ENCODE measurements at regions not wholly inside any gene's neighbourhood (a gene's known extent, or its start where the extent isn't known, plus 50 kb on each side); places are given as distances from the start of the nearest gene placed in this dataset.
"Not testable (repeated sequence)": the region's sequence is repeated elsewhere in the genome, so short reads cannot be mapped to it uniquely, and the experiment has no call there.

- H3K27ac Mint-ChIP-seq; H3K4me1 Mint-ChIP-seq (ENCODE audit: low read depth); H3K4me3 Mint-ChIP-seq (ENCODE audit: low read depth); DNase-seq (ENCODE audit: low spot score); intact Hi-C loops (cut with micrococcal nuclease); H3K9me3 Mint-ChIP-seq; H3K27me3 Mint-ChIP-seq (ENCODE audit: low read depth); H3K36me3 Mint-ChIP-seq (ENCODE audit: low read depth): not testable (repeated sequence)
Measured at GRCh38 chr4:102397056-102397455, 51.8 kb upstream of the SLC39A8 start.

GRCh38 chr4:102399021-102399420 is 53.7 kb upstream of the SLC39A8 start:
- Mint-ChIP-seq H3K9me3 (no peaks in the 10 kb centered on the region), H3K36me3 (ENCODE audit: low read depth) (no peaks in the 10 kb centered on the region), H3K27me3 (ENCODE audit: low read depth) (peaks cover 6% of the 10 kb centered on the region), H3K4me3 (ENCODE audit: low read depth) (no peak overlapping the region), H3K27ac (no peak overlapping the region), H3K4me1 (ENCODE audit: low read depth) (no peaks in the 10 kb centered on the region)
- intact Hi-C loops (cut with micrococcal nuclease): no loop called here
- no peak for DNase-seq (ENCODE audit: low spot score)

GRCh38 chr4:102400898-102401297 is 55.6 kb upstream of the SLC39A8 start:
- no peak for DNase-seq (ENCODE audit: low spot score)
- Mint-ChIP-seq H3K9me3 (no peaks in the 10 kb centered on the region), H3K36me3 (ENCODE audit: low read depth) (no peaks in the 10 kb centered on the region), H3K4me3 (ENCODE audit: low read depth) (no peak overlapping the region), H3K27ac (no peak overlapping the region), H3K27me3 (ENCODE audit: low read depth) (peaks cover 6% of the 10 kb centered on the region), H3K4me1 (ENCODE audit: low read depth) (no peaks in the 10 kb centered on the region)
- intact Hi-C loops (cut with micrococcal nuclease): no loop called here

- Mint-ChIP-seq H3K4me1 (ENCODE audit: low read depth) (peaks cover 7% of the 10 kb centered on the region), H3K9me3 (no peaks in the 10 kb centered on the region), H3K4me3 (ENCODE audit: low read depth) (no peak overlapping the region), H3K36me3 (ENCODE audit: low read depth) (no peaks in the 10 kb centered on the region), H3K27ac (no peak overlapping the region), H3K27me3 (ENCODE audit: low read depth) (peaks cover 6% of the 10 kb centered on the region)
- DNase-seq (ENCODE audit: low spot score): no peak
- intact Hi-C loops (cut with micrococcal nuclease): no loop called here
Measured at GRCh38 chr4:102402223-102402622, 56.9 kb upstream of the SLC39A8 start.

GRCh38 chr4:102403116-102403515 is 57.8 kb upstream of the SLC39A8 start:
- peaks cover 9% of the 10 kb centered on the region for H3K4me1 Mint-ChIP-seq (ENCODE audit: low read depth)
- H3K36me3 Mint-ChIP-seq (ENCODE audit: low read depth): no peaks in the 10 kb centered on the region
- H3K9me3 Mint-ChIP-seq: no peaks in the 10 kb centered on the region
- H3K27ac Mint-ChIP-seq: no peak overlapping the region
- H3K27me3 Mint-ChIP-seq (ENCODE audit: low read depth): peaks cover 6% of the 10 kb centered on the region
- H3K4me3 Mint-ChIP-seq (ENCODE audit: low read depth): no peak overlapping the region
- no peak for DNase-seq (ENCODE audit: low spot score)
- intact Hi-C loops (cut with micrococcal nuclease): no loop called here

GRCh38 chr4:102404431-102404969 is 59.2 kb upstream of the SLC39A8 start:
- peaks cover 9% of the 10 kb centered on the region for H3K4me1 Mint-ChIP-seq (ENCODE audit: low read depth)
- DNase-seq (ENCODE audit: low spot score): no peak
- no peak overlapping the region for H3K4me3 Mint-ChIP-seq (ENCODE audit: low read depth)
- peaks cover 6% of the 10 kb centered on the region for H3K27me3 Mint-ChIP-seq (ENCODE audit: low read depth)
- intact Hi-C loops (cut with micrococcal nuclease): no loop called here
- no peaks in the 10 kb centered on the region for H3K36me3 Mint-ChIP-seq (ENCODE audit: low read depth)
- H3K9me3 Mint-ChIP-seq: no peaks in the 10 kb centered on the region
- no peak overlapping the region for H3K27ac Mint-ChIP-seq

GRCh38 chr4:102405821-102406401 is 60.6 kb upstream of the SLC39A8 start:
- intact Hi-C loops (cut with micrococcal nuclease): no loop called here
- Mint-ChIP-seq H3K27ac (no peak overlapping the region), H3K9me3 (no peaks in the 10 kb centered on the region), H3K36me3 (ENCODE audit: low read depth) (no peaks in the 10 kb centered on the region), H3K27me3 (ENCODE audit: low read depth) (peaks cover 6% of the 10 kb centered on the region), H3K4me3 (ENCODE audit: low read depth) (no peak overlapping the region), H3K4me1 (ENCODE audit: low read depth) (peaks cover 9% of the 10 kb centered on the region)
- DNase-seq (ENCODE audit: low spot score): no peak

- H3K9me3 Mint-ChIP-seq; intact Hi-C loops (cut with micrococcal nuclease); H3K4me1 Mint-ChIP-seq (ENCODE audit: low read depth); H3K27me3 Mint-ChIP-seq (ENCODE audit: low read depth); H3K4me3 Mint-ChIP-seq (ENCODE audit: low read depth); H3K36me3 Mint-ChIP-seq (ENCODE audit: low read depth); DNase-seq (ENCODE audit: low spot score); H3K27ac Mint-ChIP-seq: not testable (repeated sequence)
Measured at GRCh38 chr4:102410884-102411283, 65.6 kb upstream of the SLC39A8 start.

GRCh38 chr4:102411408-102411807 is 66.1 kb upstream of the SLC39A8 start:
- DNase-seq (ENCODE audit: low spot score): no peak
- peaks cover 7% of the 10 kb centered on the region for H3K4me1 Mint-ChIP-seq (ENCODE audit: low read depth)
- H3K4me3 Mint-ChIP-seq (ENCODE audit: low read depth): no peak overlapping the region
- no peaks in the 10 kb centered on the region for H3K36me3 Mint-ChIP-seq (ENCODE audit: low read depth)
- no peak overlapping the region for H3K27ac Mint-ChIP-seq
- peaks cover 10% of the 10 kb centered on the region for H3K27me3 Mint-ChIP-seq (ENCODE audit: low read depth)
- intact Hi-C loops (cut with micrococcal nuclease): no loop called here
- H3K9me3 Mint-ChIP-seq: no peaks in the 10 kb centered on the region

- intact Hi-C loops (cut with micrococcal nuclease): no loop called here
- H3K4me3 Mint-ChIP-seq (ENCODE audit: low read depth): no peak overlapping the region
- H3K36me3 Mint-ChIP-seq (ENCODE audit: low read depth): no peaks in the 10 kb centered on the region
- H3K27ac Mint-ChIP-seq: no peak overlapping the region
- DNase-seq (ENCODE audit: low spot score): no peak
- H3K27me3 Mint-ChIP-seq (ENCODE audit: low read depth): peaks cover 11% of the 10 kb centered on the region
- no peaks in the 10 kb centered on the region for H3K9me3 Mint-ChIP-seq
- peaks cover 4% of the 10 kb centered on the region for H3K4me1 Mint-ChIP-seq (ENCODE audit: low read depth)
Measured at GRCh38 chr4:102416765-102417164, 71.5 kb upstream of the SLC39A8 start.

GRCh38 chr4:102420563-102421398 is 75.5 kb upstream of the SLC39A8 start:
- no peak overlapping the region for H3K4me3 Mint-ChIP-seq (ENCODE audit: low read depth)
- peaks cover 5% of the 10 kb centered on the region for H3K27me3 Mint-ChIP-seq (ENCODE audit: low read depth)
- H3K9me3 Mint-ChIP-seq: peaks cover 6% of the 10 kb centered on the region
- H3K27ac Mint-ChIP-seq: no peak overlapping the region
- peaks cover 4% of the 10 kb centered on the region for H3K4me1 Mint-ChIP-seq (ENCODE audit: low read depth)
- intact Hi-C loops (cut with micrococcal nuclease): no loop called here
- no peaks in the 10 kb centered on the region for H3K36me3 Mint-ChIP-seq (ENCODE audit: low read depth)
- no peak for DNase-seq (ENCODE audit: low spot score)

- Mint-ChIP-seq H3K9me3 (peaks cover 6% of the 10 kb centered on the region), H3K27ac (no peak overlapping the region), H3K27me3 (ENCODE audit: low read depth) (no peaks in the 10 kb centered on the region), H3K4me3 (ENCODE audit: low read depth) (no peak overlapping the region), H3K4me1 (ENCODE audit: low read depth) (peaks cover 4% of the 10 kb centered on the region), H3K36me3 (ENCODE audit: low read depth) (no peaks in the 10 kb centered on the region)
- DNase-seq (ENCODE audit: low spot score): no peak
- intact Hi-C loops (cut with micrococcal nuclease): no loop called here
Measured at GRCh38 chr4:102422843-102423242, 77.6 kb upstream of the SLC39A8 start.

- Mint-ChIP-seq H3K4me3 (ENCODE audit: low read depth) (no peak overlapping the region), H3K27me3 (ENCODE audit: low read depth) (no peaks in the 10 kb centered on the region), H3K4me1 (ENCODE audit: low read depth) (peaks cover 4% of the 10 kb centered on the region), H3K9me3 (peaks cover 6% of the 10 kb centered on the region), H3K27ac (no peak overlapping the region), H3K36me3 (ENCODE audit: low read depth) (no peaks in the 10 kb centered on the region)
- intact Hi-C loops (cut with micrococcal nuclease): no loop called here
- no peak for DNase-seq (ENCODE audit: low spot score)
Measured at GRCh38 chr4:102423375-102423774, 77.8 kb upstream of the NFKB1 start.

Measured in activated T-helper 2 cell treated with anti-CD3 and anti-CD28 coated beads, Interferon-gamma antibody, Interleukin-2, Interleukin-4, amounts not matched to agents 10 μg/mL and 5 μg/mL and 100 μg/mL, durations not matched to agents 14 hours and 24 hours and 36 hours (primary cell).